HK-2 (cell line): ENCODE measurements at regions not wholly inside any gene's neighbourhood (a gene's known extent, or its start where the extent isn't known, plus 50 kb on each side); places are given as distances from the start of the nearest gene placed in this dataset.

Source experiments
- DNase-seq: peaks from one replicate; pipeline ENCODE4 v3.0.0-alpha.2; 2018; ENCODE audit not compliant: unreplicated experiment

DNA sequence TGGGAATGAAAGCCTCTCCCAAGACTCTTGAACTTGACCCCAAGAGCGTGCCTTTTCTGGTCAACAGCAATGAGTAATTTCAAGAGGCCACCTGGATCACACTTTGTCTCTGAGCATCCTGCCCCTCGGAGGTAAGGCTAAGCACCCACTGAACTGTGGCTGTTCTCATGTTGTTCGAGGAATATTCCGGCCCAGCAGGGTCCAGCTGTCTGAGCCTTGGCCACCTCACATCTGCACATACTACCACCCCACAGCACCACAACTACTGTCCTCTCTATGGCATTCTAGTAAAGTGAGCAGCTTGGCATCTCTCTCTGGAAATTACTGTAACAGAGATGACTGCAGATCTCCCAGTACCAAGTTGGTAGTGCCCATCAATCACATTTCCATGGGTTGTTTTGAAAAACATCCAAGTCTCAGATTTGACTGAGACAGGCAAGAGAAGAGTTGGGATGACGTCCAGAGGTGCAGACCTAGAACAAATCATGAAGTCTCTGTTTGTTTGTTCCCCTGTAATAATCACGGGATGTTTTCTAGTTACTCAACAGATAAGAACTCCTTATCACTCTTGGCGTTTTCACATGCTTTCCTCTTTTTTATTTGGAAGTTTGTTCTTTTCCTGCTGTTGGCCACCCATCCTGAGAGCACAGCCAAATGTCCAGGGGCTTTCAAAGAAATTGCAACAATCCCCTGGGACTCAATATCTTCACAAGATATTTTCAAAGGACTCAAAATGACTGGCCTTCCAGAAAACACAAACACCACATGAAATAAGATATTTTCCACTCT is 336.0 kb upstream of the TNP1 start:
- DNase-seq, result no peak

- no peak for DNase-seq
Observed at GRCh38 chr2:217195016-217195415, 335.2 kb upstream of the TNP1 start.

DNA sequence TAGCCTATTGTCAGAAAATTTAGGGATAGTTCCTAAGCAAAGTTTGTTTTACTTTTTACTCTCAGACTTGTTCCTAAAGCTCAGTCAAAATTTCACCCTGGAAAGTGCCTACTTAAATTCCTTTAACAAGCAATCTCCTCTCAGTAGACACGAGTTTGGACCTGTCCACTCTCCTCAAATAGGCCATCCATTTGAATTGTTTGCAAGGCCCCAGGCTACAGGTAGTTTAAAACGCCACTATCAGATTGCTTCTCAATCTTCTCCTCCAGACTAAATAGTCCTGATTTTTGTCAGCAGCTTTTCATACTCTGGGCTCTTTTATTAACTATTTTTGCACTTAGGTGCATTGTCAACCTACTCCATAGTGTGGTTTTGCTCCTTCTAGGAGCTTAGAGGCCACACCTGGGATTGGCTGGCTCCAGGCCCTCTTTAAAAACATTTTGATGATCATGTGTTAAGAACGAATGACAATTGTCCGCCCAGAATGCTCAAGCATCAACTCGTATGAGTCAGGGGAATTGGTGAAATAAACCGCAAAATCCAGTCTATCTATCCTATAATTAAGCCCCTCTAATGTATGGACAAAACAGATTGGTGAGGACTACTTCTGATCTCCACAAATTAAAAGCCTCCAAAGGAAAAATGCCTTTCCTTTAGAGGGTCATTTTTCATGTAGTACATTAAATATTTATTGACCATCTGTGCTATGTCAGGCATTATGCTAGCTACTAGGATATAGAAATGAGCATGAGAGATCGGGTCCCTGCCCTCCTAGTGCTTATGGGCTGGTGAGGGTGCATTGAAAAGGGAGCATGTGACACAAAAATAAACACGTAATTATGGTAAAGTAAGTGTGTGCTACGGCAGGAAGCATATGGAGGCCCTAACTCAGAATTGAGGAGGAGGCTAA is 333.8 kb upstream of the TNP1 start:
- DNase-seq, result no peak

- DNase-seq, result no peak
Observed at GRCh38 chr2:217192366-217192765, 332.5 kb upstream of the TNP1 start.

DNA sequence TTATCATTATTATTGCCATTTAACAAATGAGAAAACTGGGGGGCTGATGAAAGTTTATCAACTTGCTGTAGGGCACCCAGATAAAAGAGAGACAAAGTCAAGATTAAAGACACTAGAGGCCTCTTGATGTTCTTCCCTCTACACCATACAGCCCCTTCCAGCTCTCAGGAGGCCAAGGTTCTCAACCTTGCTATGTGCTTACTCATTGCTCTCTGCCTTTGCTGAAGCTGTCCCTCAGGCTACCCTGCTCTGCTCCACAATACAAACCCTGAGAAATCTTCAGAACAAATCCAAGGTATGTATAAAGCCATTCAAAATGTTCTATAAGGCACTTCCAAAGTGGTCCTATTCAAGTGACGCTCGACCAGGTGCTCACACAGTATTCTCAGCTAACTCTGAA is 329.9 kb upstream of the TNP1 start:
- DNase-seq, result no peak

DNA sequence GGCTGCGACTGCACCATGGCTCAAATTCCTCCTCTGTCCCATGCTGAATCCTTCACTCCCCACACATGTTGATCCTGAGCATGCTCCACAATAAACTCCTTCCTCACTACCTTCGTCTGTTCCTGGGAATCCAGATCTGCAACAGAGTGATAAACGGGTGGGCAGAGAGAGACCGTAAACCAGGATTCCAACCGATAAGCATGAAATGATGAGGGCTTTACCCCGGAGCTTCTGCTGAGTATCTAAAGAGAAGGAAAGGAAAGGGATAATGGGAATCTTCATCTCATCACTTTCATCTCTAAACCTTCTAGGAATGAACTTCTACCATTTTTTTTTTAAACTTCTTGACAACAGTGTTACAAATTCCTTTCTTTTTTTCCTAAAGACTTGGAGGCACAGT is 329.3 kb upstream of the TNP1 start:
- DNase-seq, result no peak

DNA sequence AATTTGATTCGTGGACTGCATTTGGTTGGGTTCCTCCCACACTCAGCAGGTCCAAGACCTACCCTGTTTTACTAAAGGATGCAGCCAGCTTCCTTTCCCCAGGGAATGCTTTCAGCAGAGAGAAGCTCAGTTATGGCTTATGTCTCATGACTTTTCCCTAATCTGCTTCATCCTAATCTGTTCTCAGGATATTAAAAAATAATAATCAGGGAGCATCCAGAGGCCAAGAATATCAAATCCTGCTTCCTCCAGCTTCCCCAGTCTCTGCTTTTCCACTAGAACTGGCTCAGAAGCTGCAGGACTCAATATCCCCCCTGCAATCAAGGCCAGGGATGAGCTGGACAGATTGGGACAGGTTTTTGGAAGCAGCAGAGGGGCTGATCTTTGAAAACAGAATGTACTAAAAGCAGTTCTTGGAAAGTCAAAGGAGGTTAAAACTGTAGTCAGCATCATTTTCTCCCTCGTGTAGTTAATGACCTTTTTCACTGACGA is 326.9 kb upstream of the TNP1 start:
- DNase-seq, result no peak

GRCh38 chr2:217186152-217186551 is 326.3 kb upstream of the TNP1 start:
- DNase-seq, result no peak

- no peak for DNase-seq
Observed at GRCh38 chr2:217185265-217185995, 325.6 kb upstream of the TNP1 start.

DNA sequence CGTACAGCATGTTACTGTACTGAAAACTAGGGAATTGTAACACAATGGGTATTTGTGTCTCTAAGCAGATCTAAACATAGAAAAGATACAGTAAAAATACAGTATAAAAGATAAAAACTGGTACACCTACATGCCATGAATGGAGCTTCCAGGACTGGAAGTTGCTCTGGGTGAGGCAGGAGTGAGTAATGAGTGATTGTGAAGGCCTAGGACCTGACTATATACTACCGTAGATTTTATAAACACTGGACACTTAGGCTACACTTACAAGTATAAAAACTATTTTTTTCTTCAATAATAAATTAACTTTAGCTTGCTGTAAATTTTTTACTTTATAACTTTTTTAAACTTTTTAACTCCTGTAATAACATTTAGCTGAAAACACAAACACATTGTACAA is 324.4 kb upstream of the TNP1 start:
- DNase-seq, result no peak

- DNase-seq, result no peak
Observed at GRCh38 chr2:217183471-217183870, 323.6 kb upstream of the TNP1 start.

DNA sequence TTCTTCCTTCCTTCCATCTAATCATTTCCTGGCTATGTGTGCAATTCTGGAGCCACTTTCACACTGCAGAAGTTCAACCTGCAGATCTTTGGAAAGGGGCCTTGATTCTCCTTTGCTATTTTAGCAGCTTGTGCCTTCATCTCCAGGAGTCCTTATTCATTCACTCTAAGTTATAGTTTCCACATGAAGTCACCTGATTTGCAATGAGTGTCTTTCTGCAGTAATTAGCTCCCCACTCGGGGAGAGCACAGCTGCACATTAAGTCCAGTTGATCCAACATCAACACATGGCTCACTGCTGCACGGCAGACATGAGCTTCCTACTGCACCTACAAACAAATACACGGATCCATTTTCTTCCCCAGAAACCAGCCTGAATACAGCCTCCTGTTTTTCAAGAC is 323.1 kb upstream of the TNP1 start:
- DNase-seq, result no peak

DNA sequence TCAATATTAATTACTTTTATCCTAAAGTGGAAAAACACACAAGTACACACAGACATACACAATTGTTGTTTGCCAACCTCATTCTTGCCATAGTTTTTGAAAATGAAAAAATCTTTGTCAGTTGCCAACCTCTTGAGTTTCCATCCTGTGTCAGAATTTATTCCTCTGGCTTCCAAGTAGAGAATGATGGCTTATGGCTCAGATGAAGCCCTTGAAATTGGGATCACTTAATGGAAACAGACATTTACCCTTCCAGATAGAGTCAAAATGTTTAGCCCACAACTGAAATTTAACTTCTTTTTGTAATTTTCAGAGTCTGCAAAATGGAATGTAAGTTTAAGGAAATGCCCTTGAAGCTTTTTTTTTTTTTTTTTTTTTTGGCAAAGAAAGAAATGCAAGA is 321.6 kb upstream of the TNP1 start:
- no peak for DNase-seq

- no peak for DNase-seq
Observed at GRCh38 chr2:217179854-217180253, 320.0 kb upstream of the TNP1 start.

DNA sequence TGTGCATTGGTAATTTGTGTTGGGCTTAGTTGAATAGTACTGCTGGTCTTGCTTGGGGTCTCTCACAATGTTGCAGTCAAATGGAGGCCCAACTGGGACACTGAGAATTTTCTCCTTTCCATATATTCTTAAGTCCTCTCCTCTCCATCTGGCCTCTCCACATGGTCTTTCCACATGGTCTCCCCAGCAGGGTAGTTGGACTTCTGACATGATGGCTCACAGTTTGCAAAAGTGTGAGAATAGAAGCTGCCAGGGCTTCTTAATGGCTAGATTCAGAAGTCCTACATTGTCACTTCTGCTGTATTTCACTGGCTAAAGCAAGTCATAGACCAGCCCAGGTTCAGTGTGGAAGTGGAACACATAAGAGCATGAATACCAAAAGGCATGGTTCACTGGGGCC is 318.5 kb upstream of the TNP1 start:
- no peak for DNase-seq

DNA sequence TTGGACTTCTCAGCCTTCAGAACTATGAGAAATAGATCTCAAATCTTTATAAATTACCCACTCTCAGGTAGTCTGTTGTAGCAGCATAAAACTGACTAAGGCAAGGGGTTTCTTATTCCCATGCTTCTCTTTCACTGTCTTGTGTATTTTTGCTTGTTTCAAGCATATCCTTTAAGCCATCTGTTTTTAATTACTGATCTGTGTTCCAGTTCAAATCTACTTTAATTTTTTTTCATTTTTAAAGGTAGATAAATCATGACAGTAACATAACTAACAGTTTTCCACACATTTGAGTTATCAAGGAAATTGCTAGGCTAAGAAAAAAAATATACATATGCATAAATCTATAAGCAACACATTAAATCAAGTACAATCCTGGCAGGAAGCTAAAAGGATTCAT is 317.9 kb upstream of the TNP1 start:
- DNase-seq, result no peak

DNA sequence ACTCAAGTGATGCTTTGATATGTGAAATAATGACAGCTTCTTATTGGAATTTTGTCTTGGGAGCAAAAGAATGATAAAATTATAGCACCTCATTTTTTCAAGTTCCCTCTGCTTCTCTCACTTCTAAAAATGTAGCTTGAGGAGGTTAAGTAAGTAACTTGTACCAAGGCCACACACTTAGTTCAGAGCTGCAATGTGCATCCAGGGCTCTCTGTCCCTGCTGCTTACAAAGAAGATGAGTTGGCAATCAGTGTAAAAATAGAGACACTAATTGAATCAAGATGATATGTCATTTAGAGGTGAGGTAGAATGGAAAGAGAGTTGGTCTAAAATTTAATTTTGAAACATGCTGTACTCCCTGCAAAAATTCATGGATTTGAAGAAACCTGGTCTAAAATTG is 312.0 kb upstream of the TNP1 start:
- DNase-seq, result no peak

- no peak for DNase-seq
Observed at GRCh38 chr2:217168496-217168895, 308.6 kb upstream of the TNP1 start.

DNA sequence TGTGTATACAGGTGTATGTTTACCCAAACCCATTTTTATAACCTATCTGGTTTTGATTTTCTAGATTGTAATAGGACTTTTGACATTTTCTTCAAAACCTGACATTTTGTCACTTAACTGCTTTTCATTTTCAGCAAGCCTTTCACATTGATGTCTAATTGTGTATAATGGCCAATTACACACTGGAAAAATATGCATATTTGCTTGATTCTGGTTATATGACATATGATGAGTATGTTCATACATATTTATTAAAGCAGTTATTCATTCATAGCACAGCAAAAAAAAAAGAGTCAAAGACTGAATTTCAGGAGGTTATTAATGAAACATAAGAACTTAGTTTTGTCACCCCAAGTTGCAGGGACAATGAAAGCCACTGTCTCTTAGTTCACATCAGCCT is 307.7 kb upstream of the TNP1 start:
- no peak for DNase-seq

GRCh38 chr2:217166241-217166850 is 306.5 kb upstream of the TNP1 start:
- DNase-seq, result peak; percentile 7

- DNase-seq, result no peak
Observed at GRCh38 chr2:217165547-217165946, 305.7 kb upstream of the TNP1 start.

DNA sequence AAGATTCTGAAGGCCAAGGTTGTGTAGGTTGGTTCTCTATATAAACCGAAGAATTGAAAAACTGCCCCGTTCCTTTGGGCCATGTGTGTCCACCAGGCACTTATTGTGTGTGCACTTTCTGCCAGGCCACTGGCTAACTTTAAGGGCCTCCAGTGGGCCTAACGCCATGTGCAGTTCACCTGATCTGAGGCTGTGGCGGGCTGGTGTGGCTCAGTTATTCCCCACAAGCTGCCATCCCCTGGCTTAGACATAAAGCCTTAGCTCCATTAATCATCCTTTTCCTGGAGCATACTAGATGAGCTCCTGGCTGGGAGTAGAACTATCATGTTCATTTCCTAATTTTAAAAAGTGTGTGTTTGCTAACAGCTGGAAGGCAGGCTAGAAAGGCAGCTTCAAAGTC is 304.1 kb upstream of the TNP1 start:
- DNase-seq, result no peak
